ENCODE measurements at regions not wholly inside any gene's neighbourhood (a gene's known extent, or its start where the extent isn't known, plus 50 kb on each side); places are given as distances from the start of the nearest gene placed in this dataset.

- in situ Hi-C loops (cut with MboI; ENCODE audit: low sequenced_read_pairs): loop anchor here (25.0 kb wide), 1 partner anchor 1285 kb away; no protein-coding TSS in a partner anchor
These were observed 67.8 kb upstream of the PPP2R3A start for GRCh38 chr3:135897715-135898114.

GRCh38 chr3:135898774-135899173, 66.8 kb upstream of the PPP2R3A start:
- in situ Hi-C loops (cut with MboI; ENCODE audit: low sequenced_read_pairs): loop anchor here (25.0 kb wide), 1 partner anchor 1286 kb away; no protein-coding TSS in a partner anchor

DNA sequence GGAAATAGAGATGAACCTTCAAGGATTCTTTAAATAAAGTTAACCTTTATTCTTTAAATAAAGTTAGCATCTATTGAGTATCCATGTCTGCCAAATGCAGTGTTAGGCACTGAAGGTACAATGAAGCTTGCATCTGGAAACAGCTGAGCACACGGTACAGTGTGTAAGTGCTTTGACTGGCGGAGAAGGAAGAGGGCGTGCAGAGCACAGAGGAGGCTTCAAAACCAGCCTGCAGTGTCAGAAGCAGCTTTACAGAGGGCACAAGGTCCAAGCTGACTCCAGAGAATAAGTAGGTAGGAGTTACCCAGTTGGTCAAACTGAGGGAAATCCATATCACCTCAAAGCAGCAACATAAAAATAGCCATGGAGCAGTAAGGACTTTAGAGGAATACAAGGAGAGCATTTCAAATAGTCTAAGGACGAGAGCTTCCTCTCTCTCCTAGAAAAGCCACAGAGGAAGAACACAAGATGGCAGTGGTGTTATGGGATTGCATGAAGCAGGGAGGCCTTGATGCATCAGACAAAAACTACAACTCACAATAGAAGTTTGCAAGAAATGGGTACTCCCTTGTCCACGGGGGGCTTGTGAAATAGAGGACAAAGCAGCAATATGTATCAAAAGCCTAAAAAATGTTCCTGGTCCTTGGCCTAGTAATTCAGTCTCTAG, 60.3 kb upstream of the PPP2R3A start:
- in situ Hi-C loops (cut with MboI; ENCODE audit: low sequenced_read_pairs): no loop called here

GRCh38 chr3:135907422-135908165, 57.9 kb upstream of the PPP2R3A start:
- in situ Hi-C loops (cut with MboI; ENCODE audit: low sequenced_read_pairs): no loop called here

GRCh38 chr3:135908225-135908624, 57.3 kb upstream of the PPP2R3A start:
- in situ Hi-C loops (cut with MboI; ENCODE audit: low sequenced_read_pairs): no loop called here

GRCh38 chr3:135908737-135909136, 56.8 kb upstream of the PPP2R3A start:
- in situ Hi-C loops (cut with MboI; ENCODE audit: low sequenced_read_pairs): no loop called here

- in situ Hi-C loops (cut with MboI; ENCODE audit: low sequenced_read_pairs): no loop called here
These were observed 54.4 kb upstream of the PPP2R3A start for GRCh38 chr3:135911110-135911509.

DNA sequence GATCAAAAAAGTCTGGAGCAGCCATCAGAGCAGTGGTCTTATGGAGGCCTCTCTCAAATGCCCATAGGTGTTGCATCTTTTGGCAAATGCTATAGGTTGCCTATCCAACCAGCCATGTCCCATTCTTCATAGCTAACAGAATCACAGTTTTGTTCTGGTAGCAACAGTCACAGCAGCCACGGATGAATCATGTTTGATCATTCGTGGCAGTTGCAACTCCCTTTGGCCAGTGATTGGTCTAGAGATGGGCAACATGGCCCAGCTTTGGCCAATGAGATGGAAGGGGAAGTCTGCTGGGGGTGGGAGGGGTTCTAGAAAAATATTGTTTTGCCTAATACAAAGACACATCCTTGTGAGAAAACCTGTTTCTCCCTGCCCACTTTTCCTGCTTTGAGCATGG, 50.3 kb upstream of the PPP2R3A start:
- in situ Hi-C loops (cut with MboI; ENCODE audit: low sequenced_read_pairs): no loop called here
